WTC11 (cell line): ENCODE measurements at regions not wholly inside any gene's neighbourhood (a gene's known extent, or its start where the extent isn't known, plus 50 kb on each side); places are given as distances from the start of the nearest gene placed in this dataset.
A peak's percentile ranks its signal among the peaks of the same experiment; 100 is the strongest.

Source experiments
- ATAC-seq: fragments of 200-7000 bp; cut with Tn5 transposase; 2 replicates; pipeline ENCODE4 v1.10.0; 2021; ENCODE audit warnings: mild to moderate bottlenecking, moderate library complexity
- CTCF ChIA-PET: fragments of 300-600 bp; sonication (Branson Sonifier 250); formaldehyde crosslinking; loops from one replicate; lab custom pipeline; 2021; ENCODE audit warnings: antibody characterized with exemption; lab: Charles Lee
- POLR2A ChIA-PET: fragments of 350-600 bp; sonication (Branson Sonifier 250); formaldehyde crosslinking; loops from one replicate; lab custom pipeline; 2021; ENCODE audit warnings: antibody characterized with exemption; lab: Charles Lee
- DNase-seq: peaks from one replicate; pipeline ENCODE4 v3.0.0; 2021; ENCODE audit warnings: low spot score
- H3K27ac Mint-ChIP-seq: 2 replicates; pipeline ENCODE4 v1.8.0; 2021; ENCODE audit warnings: mixed read lengths
- H3K27me3 Mint-ChIP-seq: 2 replicates; pipeline ENCODE4 v1.8.0; 2021; ENCODE audit warnings: low read depth, mild to moderate bottlenecking, moderate library complexity, mixed read lengths
- H3K36me3 Mint-ChIP-seq: 2 replicates; pipeline ENCODE4 v1.8.0; 2021; ENCODE audit warnings: mixed read lengths
- H3K4me1 Mint-ChIP-seq: 2 replicates; pipeline ENCODE4 v1.8.0; 2022; ENCODE audit warnings: mixed read lengths
- H3K4me3 Mint-ChIP-seq: 2 replicates; pipeline ENCODE4 v1.8.0; 2021; ENCODE audit warnings: mild to moderate bottlenecking, moderate library complexity, mixed read lengths
- H3K9me3 Mint-ChIP-seq: 2 replicates; pipeline ENCODE4 v1.8.0; 2021; ENCODE audit warnings: mixed read lengths
- ARID4B ChIP-seq: sonication (generic); formaldehyde crosslinking; IDR thresholded peaks from 2 replicates; pipeline ENCODE4 v1.8.0; 2023; ENCODE audit warnings: missing genetic modification reagents, mild to moderate bottlenecking, borderline replicate concordance
- CTCF ChIP-seq: fragments of 200-600 bp; IDR thresholded peaks from 2 replicates; pipeline ENCODE4 v1.8.0; 2022; ENCODE audit warnings: antibody characterized with exemption
- GTF2I ChIP-seq: fragments of 250-450 bp; sonication (Bioruptor Pico); conservative IDR thresholded peaks from 2 replicates; pipeline ENCODE4 v1.4.0; 2021; ENCODE audit warnings: mild to moderate bottlenecking
- HMGA2 ChIP-seq: fragments of 250-450 bp; sonication (Bioruptor Pico); IDR thresholded peaks from 2 replicates; pipeline ENCODE4 v1.4.0; 2021; ENCODE audit warnings: mild to moderate bottlenecking, moderate library complexity
- IRF1 ChIP-seq: sonication (generic); formaldehyde crosslinking; IDR thresholded peaks from 2 replicates; pipeline ENCODE4 v1.8.0; 2023; ENCODE audit warnings: missing genetic modification reagents
- NR3C1 ChIP-seq: sonication (generic); formaldehyde crosslinking; conservative IDR thresholded peaks from 2 replicates; pipeline ENCODE4 v1.8.1; 2023; ENCODE audit warnings: low read depth, mild to moderate bottlenecking, missing genetic modification reagents
- PRDM15 ChIP-seq: sonication (generic); formaldehyde crosslinking; IDR thresholded peaks from 2 replicates; pipeline ENCODE4 v1.8.0; 2022; ENCODE audit warnings: missing genetic modification reagents
- PREB ChIP-seq: sonication (generic); formaldehyde crosslinking; IDR thresholded peaks from 2 replicates; pipeline ENCODE4 v1.8.1; 2022; ENCODE audit warnings: mild to moderate bottlenecking, missing genetic modification reagents, moderate library complexity, borderline replicate concordance
- SOX15 ChIP-seq: fragments of 250-450 bp; sonication (Bioruptor Pico); IDR thresholded peaks from 2 replicates; pipeline ENCODE4 v1.9.0; 2021; ENCODE audit warnings: mild to moderate bottlenecking
- SP1 ChIP-seq: sonication (generic); formaldehyde crosslinking; conservative IDR thresholded peaks from 2 replicates; pipeline ENCODE4 v1.8.1; 2022; ENCODE audit warnings: missing genetic modification reagents
- TF ChIP-seq, protein P1 (sequence below): sonication (generic); formaldehyde crosslinking; IDR thresholded peaks from 2 replicates; pipeline ENCODE4 v1.8.0; 2022; ENCODE audit warnings: mild to moderate bottlenecking, missing genetic modification reagents
- TF ChIP-seq, protein P2 (sequence below): sonication (generic); formaldehyde crosslinking; conservative IDR thresholded peaks from 2 replicates; pipeline ENCODE4 v1.8.1; 2023; ENCODE audit warnings: mild to moderate bottlenecking, low read depth, missing genetic modification reagents, moderate library complexity

DNA sequence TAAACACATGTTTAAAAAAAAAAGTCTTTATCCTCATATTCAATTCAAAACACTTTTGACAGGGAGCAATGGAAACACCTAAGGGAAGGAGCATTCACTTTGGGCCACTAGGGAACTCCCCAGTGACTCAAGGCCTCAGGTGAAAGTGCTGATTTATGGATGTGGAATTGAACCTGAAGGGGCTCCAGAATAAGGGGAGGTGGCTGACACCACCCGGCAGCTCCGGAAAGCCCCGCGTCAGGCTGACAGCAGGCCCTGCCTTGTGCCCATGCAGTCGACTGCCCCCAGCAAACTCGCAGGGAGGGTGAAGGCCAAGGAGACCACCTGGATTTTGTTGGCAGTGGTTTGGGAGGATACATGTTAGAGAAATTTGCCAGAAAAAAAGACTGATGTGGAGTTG is 275.3 kb upstream of the NCKAP5 start:
- no peak for ATAC-seq
- peaks cover 8% of the 10 kb centered on the region for H3K4me1 Mint-ChIP-seq
- H3K9me3 Mint-ChIP-seq: no peaks in the 10 kb centered on the region
- no peaks in the 10 kb centered on the region; the same call in 1 of the 2 replicates for H3K27me3 Mint-ChIP-seq
- H3K36me3 Mint-ChIP-seq: no peaks in the 10 kb centered on the region
- H3K27ac Mint-ChIP-seq: no peak overlapping the region
- CTCF ChIA-PET: interaction anchor here (0.6 to 3.3 kb wide), 23 partner anchors 9 to 578 kb away, joined by 3 to 25 read pairs (median 4); partner anchors contain the start of gene NCKAP5
- POLR2A ChIA-PET: no interaction called here
- DNase-seq: no peak
- TF ChIP-seq ARID4B (no peak), PREB (CRISPR knock-in tag) (no peak), IRF1 (CRISPR knock-in tag) (no peak), SOX15 (CRISPR knock-in tag) (no peak), GTF2I (CRISPR knock-in tag) (no peak), HMGA2 (CRISPR knock-in tag) (no peak), PRDM15 (CRISPR knock-in tag) (no peak)
- TF ChIP-seq, protein P1, sequence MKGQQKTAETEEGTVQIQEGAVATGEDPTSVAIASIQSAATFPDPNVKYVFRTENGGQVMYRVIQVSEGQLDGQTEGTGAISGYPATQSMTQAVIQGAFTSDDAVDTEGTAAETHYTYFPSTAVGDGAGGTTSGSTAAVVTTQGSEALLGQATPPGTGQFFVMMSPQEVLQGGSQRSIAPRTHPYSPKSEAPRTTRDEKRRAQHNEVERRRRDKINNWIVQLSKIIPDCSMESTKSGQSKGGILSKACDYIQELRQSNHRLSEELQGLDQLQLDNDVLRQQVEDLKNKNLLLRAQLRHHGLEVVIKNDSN (CRISPR knock-in tag): no peak
- TF ChIP-seq, protein P2, sequence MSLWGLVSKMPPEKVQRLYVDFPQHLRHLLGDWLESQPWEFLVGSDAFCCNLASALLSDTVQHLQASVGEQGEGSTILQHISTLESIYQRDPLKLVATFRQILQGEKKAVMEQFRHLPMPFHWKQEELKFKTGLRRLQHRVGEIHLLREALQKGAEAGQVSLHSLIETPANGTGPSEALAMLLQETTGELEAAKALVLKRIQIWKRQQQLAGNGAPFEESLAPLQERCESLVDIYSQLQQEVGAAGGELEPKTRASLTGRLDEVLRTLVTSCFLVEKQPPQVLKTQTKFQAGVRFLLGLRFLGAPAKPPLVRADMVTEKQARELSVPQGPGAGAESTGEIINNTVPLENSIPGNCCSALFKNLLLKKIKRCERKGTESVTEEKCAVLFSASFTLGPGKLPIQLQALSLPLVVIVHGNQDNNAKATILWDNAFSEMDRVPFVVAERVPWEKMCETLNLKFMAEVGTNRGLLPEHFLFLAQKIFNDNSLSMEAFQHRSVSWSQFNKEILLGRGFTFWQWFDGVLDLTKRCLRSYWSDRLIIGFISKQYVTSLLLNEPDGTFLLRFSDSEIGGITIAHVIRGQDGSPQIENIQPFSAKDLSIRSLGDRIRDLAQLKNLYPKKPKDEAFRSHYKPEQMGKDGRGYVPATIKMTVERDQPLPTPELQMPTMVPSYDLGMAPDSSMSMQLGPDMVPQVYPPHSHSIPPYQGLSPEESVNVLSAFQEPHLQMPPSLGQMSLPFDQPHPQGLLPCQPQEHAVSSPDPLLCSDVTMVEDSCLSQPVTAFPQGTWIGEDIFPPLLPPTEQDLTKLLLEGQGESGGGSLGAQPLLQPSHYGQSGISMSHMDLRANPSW (CRISPR knock-in tag): no peak
- H3K4me3 Mint-ChIP-seq: no peak overlapping the region

DNA sequence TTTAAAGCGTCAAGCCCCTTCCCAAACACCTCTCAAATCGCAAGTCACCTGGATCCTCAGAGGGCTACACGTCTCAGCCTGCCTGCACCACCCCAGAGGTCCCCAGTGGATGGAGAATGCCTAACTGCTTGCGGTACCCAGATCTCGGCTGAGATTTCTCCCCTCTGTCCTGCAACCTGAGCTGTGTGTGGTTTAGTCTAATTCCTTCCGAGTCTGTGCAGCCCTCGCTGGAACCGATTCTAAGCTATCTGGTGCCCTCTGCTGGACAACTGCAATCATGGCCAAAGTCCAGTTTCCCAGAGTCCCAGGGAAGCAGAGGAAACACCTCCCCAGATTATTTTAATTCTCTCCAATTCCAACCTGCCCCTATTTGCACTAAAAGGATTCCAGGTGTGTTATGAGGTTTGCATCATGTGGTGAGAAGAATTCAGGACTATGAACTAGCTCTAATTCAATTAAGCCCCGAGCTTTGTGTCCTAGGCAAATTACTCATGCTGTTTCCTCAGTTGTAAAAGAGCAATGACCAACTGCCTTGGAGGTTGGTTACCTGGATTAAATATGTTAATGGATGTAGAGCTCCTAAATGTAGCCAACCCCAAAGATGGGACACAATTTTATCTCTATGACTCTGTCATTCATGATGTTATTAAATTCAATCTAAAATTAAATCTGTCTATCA is 276.1 kb upstream of the NCKAP5 start:
- no peak overlapping the region for H3K27ac Mint-ChIP-seq
- CTCF ChIA-PET: interaction anchor here (0.6 to 3.3 kb wide), 27 partner anchors 10 to 579 kb away, joined by 3 to 25 read pairs (median 4); partner anchors contain the start of gene NCKAP5
- TF ChIP-seq PRDM15 (CRISPR knock-in tag) (no peak), SP1 (no peak), NR3C1 (no peak), CTCF (peak; percentile 67)

More for the DNA sequence above, 276.1 kb upstream of the NCKAP5 start:
- H3K4me3 Mint-ChIP-seq: no peak overlapping the region
- no peaks in the 10 kb centered on the region for H3K36me3 Mint-ChIP-seq
- H3K4me1 Mint-ChIP-seq: peaks cover 8% of the 10 kb centered on the region
- peaks cover under 1% of the 10 kb centered on the region; the same call in 1 of the 2 replicates for H3K9me3 Mint-ChIP-seq
- peak; percentile 72 for DNase-seq
- POLR2A ChIA-PET: no interaction called here
- H3K27me3 Mint-ChIP-seq: no peaks in the 10 kb centered on the region; the same call in 1 of the 2 replicates
- ATAC-seq: peak; percentile 95
